Astrocyte (in vitro differentiated cells and primary cell): ENCODE measurements at regions not wholly inside any gene's neighbourhood (a gene's known extent, or its start where the extent isn't known, plus 50 kb on each side); places are given as distances from the start of the nearest gene placed in this dataset.

Source experiments
- CTCF ChIP-seq: IDR thresholded peaks from 2 replicates; pipeline ENCODE4 v1.5.1; 2011; ENCODE audit warnings: low read depth, mild to moderate bottlenecking, inconsistent platforms, low read length, moderate library complexity; ENCODE audit not compliant: insufficient read depth
- EZH2 ChIP-seq: IDR thresholded peaks from 2 replicates; pipeline ENCODE4 v1.6.1; 2012; ENCODE audit warnings: mild to moderate bottlenecking, low read length, inconsistent platforms; ENCODE audit not compliant: insufficient read depth

- TF ChIP-seq CTCF = no peak
- TF ChIP-seq EZH2 = no peak
Observed at GRCh38 chr4:11271263-11271662, 157.4 kb downstream of the HS3ST1 start.
